Ecto neural progenitor cell (in vitro differentiated cells): ENCODE measurements at regions not wholly inside any gene's neighbourhood (a gene's known extent, or its start where the extent isn't known, plus 50 kb on each side); places are given as distances from the start of the nearest gene placed in this dataset.

Experiments used
- DNase-seq: peaks from one replicate; pipeline ENCODE4 v3.0.0-alpha.2; 2018; ENCODE audit warnings: low spot score

- DNase-seq, result no peak
These were observed 155.3 kb upstream of the KLF4 start for GRCh38 chr9:107644733-107645463.

- DNase-seq, result no peak
These were observed 149.9 kb upstream of the KLF4 start for GRCh38 chr9:107639426-107639825.

- DNase-seq, result no peak
These were observed 149.1 kb upstream of the KLF4 start for GRCh38 chr9:107638521-107639310.

GRCh38 chr9:107637421-107638420 is 148.2 kb upstream of the KLF4 start:
- DNase-seq, result peak; percentile 69

- DNase-seq, result no peak
These were observed 147.2 kb upstream of the KLF4 start for GRCh38 chr9:107636571-107637381.

GRCh38 chr9:107635803-107636174 is 146.2 kb upstream of the KLF4 start:
- DNase-seq, result no peak

- DNase-seq, result no peak
These were observed 145.7 kb upstream of the KLF4 start for GRCh38 chr9:107635101-107635802.

GRCh38 chr9:107633406-107633805 is 143.8 kb upstream of the KLF4 start:
- DNase-seq, result no peak

- DNase-seq, result no peak
These were observed 143.1 kb upstream of the KLF4 start for GRCh38 chr9:107632661-107633060.

GRCh38 chr9:107632216-107632615 is 142.6 kb upstream of the KLF4 start:
- no peak for DNase-seq

GRCh38 chr9:107631788-107632187 is 142.2 kb upstream of the KLF4 start:
- no peak for DNase-seq

GRCh38 chr9:107630156-107630555 is 140.6 kb upstream of the KLF4 start:
- no peak for DNase-seq

GRCh38 chr9:107628444-107628843 is 138.9 kb upstream of the KLF4 start:
- no peak for DNase-seq

- no peak for DNase-seq
These were observed 138.2 kb upstream of the KLF4 start for GRCh38 chr9:107627781-107628180.

GRCh38 chr9:107626118-107626517 is 136.5 kb upstream of the KLF4 start:
- no peak for DNase-seq

- DNase-seq, result no peak
These were observed 135.9 kb upstream of the KLF4 start for GRCh38 chr9:107625383-107625984.

- DNase-seq, result no peak
These were observed 134.8 kb upstream of the KLF4 start for GRCh38 chr9:107624234-107624948.

GRCh38 chr9:107621436-107621835 is 131.9 kb upstream of the KLF4 start:
- DNase-seq, result no peak

GRCh38 chr9:107620801-107621200 is 131.2 kb upstream of the KLF4 start:
- no peak for DNase-seq

GRCh38 chr9:107620236-107620635 is 130.7 kb upstream of the KLF4 start:
- no peak for DNase-seq
